GM18867 (cell line): ENCODE measurements at regions not wholly inside any gene's neighbourhood (a gene's known extent, or its start where the extent isn't known, plus 50 kb on each side); places are given as distances from the start of the nearest gene placed in this dataset.
"Not testable (repeated sequence)": the region's sequence is repeated elsewhere in the genome, so short reads cannot be mapped to it uniquely, and the experiment has no call there.

Experiments used
- ATAC-seq: cut with Tn5 transposase; IDR thresholded peaks from one replicate; pipeline ENCODE4 v1.9.1; 2021; ENCODE audit warnings: mild to moderate bottlenecking, moderate library complexity; ENCODE audit not compliant: unreplicated experiment

GRCh38 chr4:11817088-11817487 lies 388.4 kb upstream of the HS3ST1 start:
- no peak for ATAC-seq

GRCh38 chr4:11814758-11815157 lies 386.1 kb upstream of the HS3ST1 start:
- no peak for ATAC-seq

DNA sequence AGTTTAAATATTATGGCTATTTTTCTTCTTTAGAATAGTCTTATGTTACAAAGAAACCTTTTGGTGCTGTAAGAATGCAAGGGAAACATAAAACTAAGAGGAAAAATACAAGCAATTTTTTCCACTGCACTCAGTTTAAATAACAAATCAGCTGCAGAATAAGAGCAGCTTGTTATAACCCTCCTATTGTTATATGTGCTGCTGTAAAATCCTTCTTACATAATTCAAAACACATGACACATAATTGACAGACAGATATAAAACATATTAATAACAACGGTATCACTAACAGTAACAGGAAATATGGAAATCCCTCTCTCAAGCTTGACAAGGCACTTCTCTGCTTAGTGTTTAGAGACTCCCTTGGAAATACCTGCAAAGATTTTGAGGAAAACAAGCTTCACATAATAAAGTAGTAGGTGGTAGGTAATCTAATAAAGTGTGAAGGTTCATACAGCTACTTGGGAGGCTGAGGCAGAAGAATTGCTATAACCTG lies 385.3 kb upstream of the HS3ST1 start:
- ATAC-seq = no peak

DNA sequence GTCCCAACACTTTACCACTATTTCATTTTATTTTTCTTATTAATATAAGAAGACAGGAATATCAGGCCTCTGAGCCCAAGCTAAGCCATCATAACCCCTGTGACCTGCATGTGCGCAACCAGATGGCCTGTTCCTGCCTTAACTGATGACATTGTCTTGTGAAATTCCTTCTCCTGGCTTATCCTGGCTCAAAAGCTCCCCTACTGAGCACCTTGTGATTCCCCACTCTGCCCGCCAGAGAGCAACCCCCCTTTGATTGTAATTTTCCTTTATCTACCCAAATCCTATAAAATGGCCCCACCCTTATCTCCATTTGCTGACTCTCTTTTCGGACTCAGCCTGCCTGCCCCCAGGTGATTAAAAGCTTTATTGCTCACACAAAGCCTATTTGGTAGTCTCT lies 382.8 kb upstream of the HS3ST1 start:
- ATAC-seq = not testable (repeated sequence)

DNA sequence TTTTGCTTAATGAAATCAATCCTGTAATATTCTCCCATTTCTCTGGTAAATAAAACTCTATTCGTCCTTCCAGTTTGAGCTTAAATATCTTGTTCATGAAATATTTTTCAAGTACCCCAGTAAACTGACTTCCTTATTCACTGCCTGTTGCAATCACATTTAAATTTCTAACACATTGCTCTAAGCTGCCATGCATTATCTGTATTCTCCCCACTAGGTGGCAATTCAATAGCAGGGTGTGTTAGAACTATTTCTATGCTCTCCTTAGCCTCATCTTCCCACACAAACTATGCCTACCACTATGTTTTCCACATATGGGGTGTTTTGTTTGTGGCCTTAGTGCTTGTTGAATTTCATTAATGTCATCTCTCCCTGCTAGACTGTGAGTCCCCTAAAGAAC lies 377.1 kb upstream of the HS3ST1 start:
- no peak for ATAC-seq

DNA sequence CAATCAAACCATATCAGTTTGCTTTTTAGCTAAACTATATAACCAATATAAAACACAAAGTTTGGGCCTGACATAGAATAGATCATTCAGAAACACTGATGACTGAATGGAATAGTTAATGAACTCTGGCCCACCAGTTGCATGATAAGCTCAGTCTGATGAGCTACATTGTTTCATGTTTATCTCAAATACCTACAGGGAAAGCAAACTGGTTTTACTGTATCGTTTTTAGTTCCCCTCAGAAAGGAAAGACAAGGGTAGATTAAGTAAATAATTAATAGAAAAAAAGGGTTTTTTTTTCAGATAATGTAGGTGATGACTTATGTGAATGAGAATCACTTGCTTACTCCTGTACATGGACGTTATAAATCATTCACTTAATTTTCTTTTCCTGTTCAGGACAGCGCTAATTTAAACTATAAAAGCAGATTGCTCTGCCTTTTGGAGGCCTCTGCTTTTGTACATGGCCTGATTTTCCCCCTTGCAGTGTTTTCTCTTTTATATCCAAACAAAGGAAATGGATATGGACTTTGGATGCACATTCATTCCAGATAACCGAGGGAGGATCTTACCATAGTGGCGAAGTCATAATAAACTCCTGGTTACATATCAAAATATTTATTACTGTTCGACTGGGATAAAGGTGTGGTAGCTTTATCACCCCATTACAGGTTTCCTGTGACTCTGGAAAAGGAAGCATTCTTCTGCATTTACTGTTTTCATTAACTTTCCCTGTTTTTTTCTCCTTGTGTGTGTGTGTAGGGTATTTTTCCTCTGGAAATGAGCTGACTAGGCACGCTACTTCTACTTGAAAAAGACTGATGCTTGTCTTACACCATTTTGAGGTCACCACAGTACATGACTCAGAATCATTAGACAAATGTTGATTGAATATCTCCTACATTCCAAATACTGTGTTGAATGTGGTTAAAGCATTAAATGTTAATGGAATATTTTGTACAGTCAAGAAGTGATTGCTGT lies 373.1 kb upstream of the HS3ST1 start:
- ATAC-seq = no peak

GRCh38 chr4:11799196-11799595 lies 370.5 kb upstream of the HS3ST1 start:
- no peak for ATAC-seq

DNA sequence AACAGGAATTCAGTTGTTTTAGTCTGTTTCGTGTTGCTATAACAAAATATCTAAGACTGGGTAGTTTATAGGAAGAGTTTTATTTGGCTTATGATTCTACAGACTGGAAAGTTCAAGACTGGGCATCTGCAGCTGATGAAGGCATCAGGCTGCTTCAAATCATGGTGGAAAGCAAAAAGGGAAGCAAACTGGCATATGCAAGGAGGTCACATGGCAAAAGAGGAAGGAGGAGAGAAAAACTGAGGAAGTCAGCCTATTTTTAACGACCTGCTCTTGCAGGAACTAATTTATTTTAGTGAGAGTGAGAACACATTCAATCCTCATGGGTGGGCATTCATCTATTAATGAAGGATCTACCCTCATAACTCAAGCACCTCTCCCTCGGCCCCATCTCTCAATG lies 363.1 kb upstream of the HS3ST1 start:
- no peak for ATAC-seq

- no peak for ATAC-seq
These were observed 361.5 kb upstream of the HS3ST1 start for GRCh38 chr4:11790230-11790629.

GRCh38 chr4:11783588-11783987 lies 354.9 kb upstream of the HS3ST1 start:
- no peak for ATAC-seq

DNA sequence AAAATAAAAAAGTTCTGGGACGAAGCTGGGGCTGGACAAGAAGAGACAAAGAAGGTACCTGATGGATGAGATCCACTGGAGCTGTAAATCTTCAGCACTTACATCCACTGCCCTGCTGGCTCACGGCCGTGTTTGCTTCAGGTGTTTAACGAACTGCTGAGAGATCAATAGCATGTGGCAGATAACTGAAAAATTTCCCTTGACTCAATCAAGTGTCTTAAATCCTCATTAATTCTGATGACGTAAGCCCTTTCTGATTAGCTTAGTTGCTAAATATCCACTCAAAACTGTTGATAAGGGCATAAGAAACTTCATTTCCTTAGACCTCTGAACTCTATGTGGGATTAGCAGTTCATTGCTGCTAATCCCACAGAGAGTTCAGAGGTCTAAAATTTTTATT lies 354.2 kb upstream of the HS3ST1 start:
- ATAC-seq = no peak

GRCh38 chr4:11777447-11777846 lies 348.8 kb upstream of the HS3ST1 start:
- no peak for ATAC-seq

DNA sequence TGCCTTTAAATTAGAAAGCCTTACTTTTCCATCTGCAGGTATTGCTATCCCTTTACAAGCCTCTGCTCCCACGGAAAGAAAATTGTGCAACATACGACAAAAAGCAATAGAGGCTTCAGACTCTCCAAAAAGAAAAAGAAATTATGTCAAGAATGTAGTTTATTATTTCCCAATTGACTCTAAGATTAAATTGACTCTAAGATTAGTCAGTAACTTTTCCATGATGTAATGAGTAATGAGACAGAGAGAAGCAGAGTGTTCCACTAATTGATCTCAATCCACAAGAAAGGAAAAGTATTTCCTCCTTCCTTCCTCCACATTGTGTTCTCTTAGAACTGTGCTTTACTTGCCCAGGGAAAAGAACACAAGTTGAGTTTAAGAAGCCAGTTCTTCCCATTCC lies 345.7 kb upstream of the HS3ST1 start:
- no peak for ATAC-seq

DNA sequence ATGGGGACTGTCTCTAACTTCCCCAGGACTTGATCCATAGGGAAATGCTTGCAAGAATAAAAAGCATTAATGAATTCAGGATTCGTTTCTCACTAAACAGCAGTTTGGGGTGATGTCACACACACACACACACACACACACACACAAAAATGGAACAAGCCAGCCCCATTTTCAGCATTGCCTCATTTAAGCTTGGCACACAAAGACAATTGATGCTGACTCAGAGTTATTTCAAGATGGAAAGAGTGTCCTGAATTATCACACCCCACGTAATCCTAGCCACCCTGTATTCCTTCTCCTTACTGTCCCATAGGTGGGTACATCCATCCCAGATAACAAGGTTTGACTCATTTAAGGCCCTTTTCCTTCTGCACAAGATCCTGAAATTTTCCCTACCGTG lies 345.1 kb upstream of the HS3ST1 start:
- no peak for ATAC-seq

- no peak for ATAC-seq
These were observed 340.7 kb upstream of the HS3ST1 start for GRCh38 chr4:11769434-11769833.

DNA sequence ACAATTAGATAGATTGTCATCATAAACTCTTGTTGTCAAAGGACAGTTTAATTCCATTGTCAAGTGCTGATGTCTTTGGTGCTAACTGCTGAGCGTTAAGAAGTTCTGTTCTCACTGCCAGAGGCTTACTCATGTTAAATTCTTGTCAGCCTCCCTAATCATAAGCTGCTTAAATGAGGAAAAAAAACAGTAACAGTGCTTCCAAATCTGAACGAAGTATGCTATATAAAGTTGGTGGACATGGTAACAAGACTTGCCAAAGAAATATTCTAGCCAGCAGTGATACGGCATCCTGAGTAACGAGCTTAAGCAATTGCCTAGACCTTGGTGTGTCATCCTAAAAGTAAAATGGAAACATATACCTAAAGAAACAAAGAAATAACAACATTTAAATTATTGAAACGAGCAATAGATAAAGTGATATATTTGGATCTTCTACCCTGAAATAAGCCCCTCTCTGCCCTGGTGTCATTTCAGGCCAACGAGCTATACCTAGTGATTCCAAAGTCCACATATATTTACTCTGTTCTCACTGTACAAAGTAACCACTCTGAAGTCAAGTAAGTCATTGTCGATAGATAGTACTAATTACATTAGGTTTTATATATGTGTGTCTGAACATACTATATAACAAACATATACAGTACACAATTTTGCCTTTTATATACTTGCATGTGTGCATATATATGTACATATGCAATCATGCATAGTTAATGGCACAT lies 339.7 kb upstream of the HS3ST1 start:
- no peak for ATAC-seq

DNA sequence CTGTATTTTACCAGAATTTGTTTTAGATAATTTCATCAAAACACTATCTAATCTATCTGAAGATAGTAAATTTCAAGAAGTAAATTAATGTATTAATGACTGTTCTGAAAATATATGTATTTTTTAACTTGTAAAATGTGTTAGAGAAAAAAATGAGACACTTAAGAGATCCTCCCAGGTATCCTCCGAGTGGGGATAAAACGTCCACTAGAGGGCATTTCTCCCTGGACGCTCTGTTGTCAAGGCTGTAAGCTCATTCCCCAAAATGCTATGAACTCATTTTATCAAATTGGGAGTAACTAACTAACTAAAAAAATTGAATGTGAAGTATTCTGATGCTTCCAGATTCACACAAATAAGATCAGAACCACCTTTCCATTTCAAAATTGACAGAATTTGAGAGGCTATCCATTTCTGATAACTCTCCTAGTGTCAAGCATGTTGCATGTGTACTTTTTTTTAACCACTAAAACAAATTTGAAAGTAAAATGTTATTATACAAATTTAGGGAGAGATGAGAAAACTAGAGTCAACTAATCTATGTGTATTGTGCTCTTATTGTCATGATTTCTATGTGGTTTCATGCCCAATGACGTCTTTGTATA lies 337.3 kb upstream of the HS3ST1 start:
- peak; percentile 69 for ATAC-seq

- no peak for ATAC-seq
These were observed 319.6 kb upstream of the HS3ST1 start for GRCh38 chr4:11748164-11748872.

GRCh38 chr4:11746734-11747133 lies 318.0 kb upstream of the HS3ST1 start:
- no peak for ATAC-seq

GRCh38 chr4:11743976-11744375 lies 315.3 kb upstream of the HS3ST1 start:
- no peak for ATAC-seq

- ATAC-seq = no peak
These were observed 314.5 kb upstream of the HS3ST1 start for GRCh38 chr4:11743236-11743635.
